Stimulated activated CD8-positive, alpha-beta memory T cell treated with anti-CD3 and anti-CD28 coated beads, Interleukin-7, amount 100 ng/mL, for 48 hours (primary cell): ENCODE measurements at regions not wholly inside any gene's neighbourhood (a gene's known extent, or its start where the extent isn't known, plus 50 kb on each side); places are given as distances from the start of the nearest gene placed in this dataset.
"Not testable (repeated sequence)": the region's sequence is repeated elsewhere in the genome, so short reads cannot be mapped to it uniquely, and the experiment has no call there.

Source experiments
- DNase-seq, 2 donors: peaks; one replicate each; pipeline ENCODE4 v3.0.0-alpha.2; 2020; ENCODE audit warnings: low read depth in 1 of 2; ENCODE audit errors: extremely low read depth in 1 of 2

DNA sequence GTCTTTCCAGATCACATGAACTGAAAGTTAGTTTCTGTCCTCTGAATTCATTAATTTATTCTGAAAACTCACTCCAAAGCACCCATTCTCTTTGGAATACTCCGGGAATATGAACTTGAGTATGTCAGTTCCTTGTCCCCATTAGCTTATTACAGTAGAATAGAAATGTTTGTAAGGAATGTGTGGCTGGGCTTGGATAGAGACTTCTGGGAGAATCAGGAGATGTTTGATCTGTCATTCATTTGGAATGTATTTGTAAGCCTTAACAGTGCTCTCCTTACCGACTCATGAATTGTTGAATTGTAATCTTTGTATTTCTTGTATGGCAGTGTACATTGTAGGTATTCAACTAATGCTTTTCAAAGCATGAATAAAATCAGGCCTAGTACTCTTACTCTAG, 548.4 kb downstream of the LRRC70 start:
- DNase-seq: no peak

DNA sequence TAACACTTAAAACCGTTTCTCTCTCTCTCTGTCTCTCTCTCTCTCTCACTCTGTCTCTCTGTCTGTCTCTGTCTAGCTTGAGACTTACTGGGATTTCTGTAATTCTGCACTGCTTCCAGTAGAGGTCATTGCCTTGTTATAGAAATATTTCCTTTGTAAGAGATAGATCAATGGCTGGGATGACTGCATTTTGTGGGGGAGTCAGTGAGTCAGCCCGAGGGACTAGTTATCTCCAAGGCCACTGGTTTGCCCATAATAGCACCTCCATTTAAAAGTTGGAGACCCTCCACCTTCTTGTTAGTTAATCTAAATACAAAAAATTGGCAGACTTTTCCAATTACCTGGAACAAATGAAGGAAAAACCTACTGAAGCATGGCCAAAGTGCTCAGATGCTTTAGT, 547.2 kb downstream of the LRRC70 start:
- DNase-seq: no peak

DNA sequence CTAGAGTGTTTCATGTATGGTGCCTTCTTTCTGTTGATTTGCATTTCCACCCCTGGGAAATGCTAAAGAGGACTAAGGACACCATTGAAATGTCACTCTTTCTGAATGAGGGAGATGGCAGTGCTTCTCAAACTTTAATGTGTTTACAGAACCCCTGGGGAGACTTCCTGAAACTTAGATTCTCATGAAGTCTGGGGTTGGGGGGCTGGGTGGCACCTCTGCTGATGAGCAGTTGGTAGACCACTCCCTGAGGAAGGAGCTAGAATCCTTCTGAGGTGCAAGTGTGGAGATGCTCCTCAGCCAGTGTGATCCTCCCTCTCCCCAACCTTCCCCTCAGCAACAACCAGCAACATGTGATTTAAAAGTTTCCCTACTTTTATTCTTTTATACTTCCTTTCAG, 546.8 kb downstream of the LRRC70 start:
- DNase-seq: no peak

DNA sequence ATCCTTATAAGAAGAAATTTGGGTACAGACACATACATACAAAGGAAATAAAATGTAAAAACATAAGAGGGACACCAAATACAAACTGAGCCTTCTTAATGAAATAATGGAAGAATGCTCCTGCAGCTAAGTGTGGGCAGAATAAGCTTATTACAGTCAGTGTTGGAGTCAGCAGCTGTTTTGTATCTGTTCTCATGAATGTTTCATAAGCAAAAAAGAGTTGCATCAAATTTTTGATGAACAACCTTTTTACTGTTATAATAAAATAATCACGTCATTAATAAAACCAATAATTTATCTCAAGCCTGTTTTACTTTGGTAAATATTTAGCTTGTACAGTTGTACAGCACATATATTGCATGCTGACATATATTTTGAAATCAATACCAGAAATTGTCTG, 545.6 kb downstream of the LRRC70 start:
- no peak for DNase-seq

DNA sequence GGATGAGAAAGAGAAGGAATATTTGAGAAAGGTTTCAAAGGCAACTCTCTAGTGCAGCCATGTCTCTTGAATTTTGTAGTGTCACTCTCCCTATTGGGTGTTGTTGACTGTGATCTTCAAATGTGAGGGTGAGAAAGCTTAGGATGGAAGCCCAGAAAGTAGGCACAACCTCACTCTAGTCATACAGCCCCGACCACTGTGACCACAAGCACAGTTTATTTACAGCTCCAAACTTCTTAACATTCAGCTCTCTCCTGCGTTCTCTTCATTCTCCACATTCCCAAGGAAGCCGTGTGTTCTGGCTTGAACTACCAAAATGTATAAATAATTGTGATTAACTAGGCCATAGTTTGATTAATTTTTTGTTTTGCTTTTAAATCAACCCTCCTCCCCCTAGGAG, 542.9 kb downstream of the LRRC70 start:
- no peak for DNase-seq

DNA sequence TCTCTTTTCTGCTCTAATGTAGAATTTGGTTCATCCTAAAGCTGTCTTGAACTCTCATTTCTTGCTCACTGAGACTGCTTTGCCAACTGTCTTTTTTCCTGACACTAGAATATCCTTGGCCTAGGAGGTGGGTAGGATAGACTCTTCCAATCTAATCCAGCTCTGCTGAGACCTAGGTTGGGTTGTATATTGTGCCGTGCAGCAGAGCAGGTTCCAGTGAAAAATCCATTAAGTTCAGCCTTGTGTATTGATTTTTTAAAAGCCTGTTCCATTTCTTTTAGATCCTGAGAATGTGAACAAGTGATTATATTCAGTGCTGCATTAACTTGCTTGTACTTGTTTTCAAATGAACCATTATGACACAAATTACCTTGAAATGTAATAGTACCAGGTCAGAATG, 539.6 kb downstream of the LRRC70 start:
- DNase-seq: no peak

DNA sequence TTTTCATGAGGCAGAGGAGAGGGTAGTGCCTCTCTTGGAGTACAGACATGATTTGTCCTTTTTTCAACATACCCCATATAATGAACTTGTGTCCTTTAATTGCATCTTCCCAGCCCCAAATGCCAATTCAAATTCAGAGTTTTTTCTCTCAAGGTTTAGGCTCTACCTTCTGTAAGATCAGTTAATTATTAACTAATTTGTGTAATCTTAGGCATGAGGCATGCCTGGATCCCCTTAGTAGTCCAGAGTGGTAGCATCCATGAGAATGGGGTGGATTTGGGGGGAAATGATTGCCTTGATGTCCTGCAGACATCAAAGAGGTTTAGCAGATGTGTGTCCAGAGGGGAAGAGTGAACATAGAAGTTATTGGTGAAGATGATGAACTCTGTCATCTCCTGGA, 533.3 kb downstream of the LRRC70 start:
- DNase-seq: no peak

DNA sequence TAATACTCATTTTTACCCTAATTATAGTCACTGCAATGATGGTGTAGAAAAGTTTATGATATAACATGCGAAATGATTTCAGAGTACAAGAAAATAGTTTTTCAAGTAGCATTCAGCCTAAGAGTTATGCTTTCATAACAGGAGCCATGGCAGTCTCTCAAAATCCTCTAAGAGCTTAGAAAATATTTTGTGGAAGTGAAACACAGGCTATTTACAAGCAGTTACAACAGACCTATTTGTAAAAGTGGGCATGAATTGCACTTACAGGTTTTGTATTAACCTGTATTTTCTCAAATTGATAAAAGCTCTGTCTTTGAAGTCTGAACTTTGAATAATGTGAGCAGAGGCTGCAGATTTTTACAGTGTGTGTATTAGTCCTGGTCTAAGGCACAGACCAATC, 523.3 kb downstream of the LRRC70 start:
- no peak for DNase-seq

DNA sequence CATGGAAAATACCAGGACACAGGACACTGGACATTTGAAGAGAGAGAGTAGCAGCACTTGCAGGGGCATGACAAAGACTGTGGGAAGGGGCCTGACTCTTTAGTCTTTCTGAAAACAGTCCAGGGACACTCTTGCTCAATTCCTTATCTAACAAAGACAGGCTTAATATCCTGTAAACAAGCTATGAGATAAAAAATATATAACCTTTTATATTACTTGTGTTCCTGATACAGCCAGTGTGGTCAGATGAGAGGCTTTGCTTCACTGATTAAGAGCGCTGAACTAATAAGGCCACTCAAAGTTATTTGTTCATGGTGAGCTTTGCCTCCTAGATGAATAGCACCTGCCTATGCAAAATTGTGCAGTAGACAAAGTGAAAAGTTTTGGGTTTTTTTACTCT, 518.7 kb downstream of the LRRC70 start:
- DNase-seq: no peak

DNA sequence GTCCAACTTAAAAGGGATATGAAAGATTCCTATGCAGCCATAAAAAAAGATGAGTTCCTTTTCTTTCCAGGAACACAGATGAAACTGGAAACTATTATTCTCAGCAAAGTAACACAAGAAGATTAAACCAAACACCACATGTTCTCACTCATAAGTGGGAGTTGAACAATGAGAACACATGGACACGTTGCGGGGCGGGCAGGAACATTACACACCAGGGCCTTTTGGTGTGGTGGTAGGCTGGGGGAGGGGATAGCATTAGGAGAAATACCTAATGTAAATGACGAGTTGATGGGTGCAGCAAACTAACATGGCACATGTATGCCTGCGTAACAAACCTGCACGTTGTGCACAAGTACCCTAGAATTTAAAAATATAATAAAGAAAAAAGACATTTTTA, 516.1 kb downstream of the LRRC70 start:
- DNase-seq: no peak

DNA sequence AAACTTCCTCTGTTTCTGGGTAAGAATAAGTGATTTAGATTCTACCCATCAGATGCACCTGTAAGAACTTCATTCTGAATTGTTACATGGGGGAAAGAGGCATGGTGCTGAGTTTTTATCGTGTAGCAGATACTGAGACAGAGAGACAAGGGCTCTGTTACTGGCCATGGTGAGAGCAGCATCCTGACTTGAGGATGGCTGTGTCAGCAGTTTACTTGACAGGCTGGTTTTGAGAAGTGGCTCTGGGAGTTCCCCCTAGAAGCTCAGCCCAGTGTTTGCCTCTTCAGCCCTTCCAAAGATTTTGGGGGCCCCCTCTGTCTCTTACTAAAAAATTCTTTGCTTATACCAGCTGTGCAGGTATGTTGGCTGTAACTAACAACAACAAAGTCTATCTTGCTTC, 510.5 kb downstream of the LRRC70 start:
- no peak for DNase-seq

DNA sequence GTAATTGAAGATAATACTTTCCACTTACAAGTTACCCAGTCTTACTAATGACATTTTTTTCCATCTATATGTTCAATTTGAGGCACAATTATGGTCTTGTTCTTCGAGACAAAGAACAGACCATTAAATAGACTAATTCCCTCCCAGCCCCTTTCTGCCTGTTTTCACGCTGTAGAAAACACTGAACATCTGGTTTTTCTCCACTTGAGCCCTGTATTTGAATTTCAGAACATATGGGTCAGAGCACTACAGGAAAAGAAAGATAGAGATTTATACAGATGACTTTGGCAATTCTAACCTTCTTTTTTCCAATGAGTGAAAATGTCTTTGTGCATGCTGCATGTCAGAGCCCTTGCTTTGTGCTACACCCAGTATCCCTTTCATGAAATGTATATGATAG, 506.9 kb downstream of the LRRC70 start:
- DNase-seq: no peak

DNA sequence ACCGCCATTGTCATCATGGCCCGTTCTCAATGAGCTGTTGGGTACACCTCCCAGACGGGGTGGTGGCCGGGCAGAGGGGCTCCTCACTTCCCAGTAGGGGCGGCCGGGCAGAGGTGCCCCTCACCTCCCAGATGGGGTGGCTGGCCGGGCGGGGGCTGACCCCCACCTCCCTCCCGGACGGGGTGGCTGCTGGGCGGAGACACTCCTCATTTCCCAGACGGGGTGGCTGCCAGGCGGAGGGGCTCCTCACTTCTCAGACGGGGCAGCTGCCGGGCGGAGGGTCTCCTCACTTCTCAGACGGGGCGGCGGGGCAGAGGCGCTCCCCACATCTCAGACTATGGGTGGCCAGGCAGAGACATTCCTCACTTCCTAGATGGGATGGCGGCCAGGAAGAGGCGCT, 505.1 kb downstream of the LRRC70 start:
- DNase-seq: not testable (repeated sequence)

DNA sequence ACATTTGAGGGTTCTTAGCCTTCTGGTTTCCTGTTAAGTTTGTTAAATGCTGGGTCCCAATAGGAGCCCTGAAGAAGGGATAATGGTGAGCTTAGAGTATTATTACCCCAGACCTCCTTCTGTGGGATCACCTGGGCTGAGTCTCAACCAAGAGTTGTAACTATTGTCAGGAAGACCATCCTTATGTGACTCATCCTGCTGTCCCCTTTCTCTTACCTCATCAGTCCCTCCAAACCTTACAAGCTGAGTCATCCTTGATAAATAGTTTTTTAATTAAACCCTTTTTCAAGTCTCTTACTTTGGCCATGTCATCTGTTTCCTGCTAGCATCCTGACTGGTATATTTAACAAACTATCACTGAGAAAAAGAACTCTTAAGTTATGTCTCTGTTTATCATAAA, 502.8 kb downstream of the LRRC70 start:
- DNase-seq: no peak

DNA sequence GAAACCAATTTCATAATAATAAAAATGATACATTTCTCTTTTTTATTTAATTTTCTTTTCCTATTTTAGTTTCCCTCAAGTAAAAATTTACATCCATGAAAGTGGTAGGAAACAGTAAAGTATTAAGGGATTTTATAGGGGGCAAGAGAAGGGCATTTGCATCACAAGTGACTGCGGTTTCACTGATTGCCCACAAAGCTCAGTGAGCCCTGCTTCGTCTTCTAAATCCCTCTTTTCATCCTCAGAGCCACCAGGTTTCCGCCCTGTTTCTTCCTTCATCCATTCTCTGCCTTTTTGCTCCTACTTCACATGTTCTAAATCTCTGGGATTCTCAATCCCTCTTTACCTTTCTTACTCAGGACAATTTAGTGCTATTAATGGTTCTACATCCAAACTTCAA, 491.4 kb downstream of the LRRC70 start:
- DNase-seq: no peak

DNA sequence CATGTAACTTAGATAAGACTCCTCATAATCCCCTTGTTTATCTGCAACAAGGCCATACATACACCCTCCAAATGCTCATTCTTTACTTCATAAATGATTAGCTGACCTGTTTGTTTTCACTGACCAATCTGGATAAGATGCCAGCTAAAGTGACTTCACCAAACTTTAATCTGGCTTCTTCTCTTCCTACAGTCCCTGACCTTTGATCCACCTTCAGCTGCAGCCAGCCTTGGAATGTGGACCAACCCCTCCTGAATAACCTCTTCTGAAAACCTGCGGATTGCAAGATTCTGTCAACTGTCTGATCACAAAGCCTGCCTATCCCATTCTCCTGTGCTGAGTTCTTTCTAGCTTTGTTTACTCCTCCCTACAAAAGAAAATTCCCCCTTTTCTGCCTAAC, 476.8 kb downstream of the LRRC70 start:
- no peak for DNase-seq

DNA sequence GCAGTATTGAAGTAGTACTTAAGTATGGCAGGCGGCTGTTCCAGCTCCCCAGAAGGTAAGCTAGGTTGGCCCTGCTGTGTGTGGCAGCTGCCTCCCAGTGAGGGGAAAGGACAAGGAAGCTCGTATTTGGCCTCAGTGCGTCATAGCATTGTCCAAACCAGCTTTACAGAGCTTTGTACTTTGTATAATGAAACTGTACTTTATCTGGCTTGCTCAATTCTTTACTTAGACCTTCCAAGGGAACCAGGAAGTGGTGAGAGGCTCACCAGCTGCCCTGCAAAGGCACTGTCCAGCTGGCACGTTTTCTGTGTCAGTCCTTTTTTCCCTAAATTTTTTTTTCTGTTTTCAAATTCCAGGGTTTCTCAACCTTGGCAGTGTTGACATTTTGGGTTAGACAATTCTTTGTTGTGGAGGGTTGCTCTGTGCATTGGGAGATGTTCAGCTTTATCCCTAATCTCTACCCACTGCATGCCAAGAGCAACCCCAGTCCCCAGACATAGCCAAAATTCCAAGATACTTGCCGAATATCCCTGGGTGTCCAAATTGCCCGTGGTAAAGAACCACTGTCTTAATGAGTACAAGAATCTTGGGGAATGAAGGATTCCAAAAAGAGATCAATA, 474.5 kb downstream of the LRRC70 start:
- no peak for DNase-seq

DNA sequence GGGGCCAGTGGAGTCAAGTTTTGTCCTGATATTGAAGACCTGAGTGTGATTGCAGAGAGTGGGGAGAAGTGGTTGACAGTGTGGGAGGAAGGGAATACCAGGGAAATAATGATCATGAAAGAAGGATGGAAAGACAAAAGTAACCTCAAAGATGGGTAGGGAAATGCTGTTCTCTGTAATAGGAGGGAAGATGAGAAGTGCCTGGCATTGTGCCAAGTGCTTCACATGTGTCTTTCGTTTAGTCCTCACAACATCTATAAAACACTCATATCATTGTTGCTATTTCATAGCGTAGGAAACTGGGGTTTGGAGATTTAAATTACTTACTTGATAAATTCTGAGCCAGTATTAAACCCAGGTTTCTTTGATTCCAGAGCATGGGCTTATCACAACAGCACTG, 472.3 kb downstream of the LRRC70 start:
- no peak for DNase-seq

DNA sequence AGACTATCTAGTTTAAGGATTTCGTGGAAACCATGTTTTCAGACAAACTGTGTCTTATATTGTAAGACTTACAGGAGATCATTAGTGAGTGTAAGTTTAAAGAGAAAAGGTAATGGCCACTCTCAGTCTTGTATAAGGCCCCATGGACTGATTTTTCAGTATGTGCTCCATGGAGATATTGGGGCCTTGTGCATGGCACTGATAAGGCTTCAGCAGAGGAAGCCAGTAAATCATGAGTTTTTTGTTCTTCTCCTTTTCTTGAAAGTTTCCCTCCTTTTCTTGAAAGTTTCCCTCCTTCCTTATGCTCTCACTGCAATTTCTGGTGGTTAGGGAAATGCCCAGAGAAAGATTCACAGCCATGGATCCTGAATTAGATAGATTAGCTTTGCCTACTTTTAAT, 471.3 kb downstream of the LRRC70 start:
- no peak for DNase-seq

DNA sequence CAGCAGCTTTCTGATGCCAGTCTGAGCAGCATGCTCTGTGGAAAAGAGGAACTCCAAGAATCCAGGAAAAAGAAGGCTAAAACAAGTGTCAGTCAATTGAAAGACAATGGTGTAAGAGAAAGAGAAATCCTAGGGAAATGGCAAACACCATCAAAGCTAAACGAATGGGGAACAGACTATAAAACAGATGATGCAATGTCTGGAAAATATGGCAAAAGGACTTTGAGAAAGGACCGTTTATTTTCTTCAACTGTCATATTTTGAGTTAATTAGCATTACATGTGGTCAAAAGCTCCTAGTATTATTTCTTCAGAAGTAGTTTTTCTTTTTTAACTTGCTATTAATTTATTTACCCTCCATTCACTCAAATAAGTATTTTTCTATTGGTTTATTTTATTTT, 465.2 kb downstream of the LRRC70 start:
- no peak for DNase-seq

DNA sequence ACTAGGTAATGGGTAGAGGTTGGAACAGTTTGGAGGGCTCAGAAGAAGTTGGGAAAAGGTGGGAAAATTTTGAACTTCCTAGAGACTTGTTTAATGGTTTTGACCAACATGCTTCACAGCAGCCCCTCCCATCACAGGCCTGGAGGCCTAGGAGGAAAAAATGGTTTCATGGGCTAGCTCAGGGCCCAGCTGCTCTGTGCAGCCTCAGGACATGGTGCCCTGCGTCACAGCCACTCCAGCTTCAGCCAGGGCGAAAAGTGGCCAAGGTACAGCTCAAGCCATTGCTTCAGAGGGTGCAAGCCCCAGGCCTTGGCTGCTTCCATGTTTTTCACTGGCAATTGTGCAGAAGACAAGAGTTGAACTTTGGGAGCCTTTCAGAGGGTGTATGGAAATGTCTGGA, 453.7 kb downstream of the LRRC70 start:
- no peak for DNase-seq

DNA sequence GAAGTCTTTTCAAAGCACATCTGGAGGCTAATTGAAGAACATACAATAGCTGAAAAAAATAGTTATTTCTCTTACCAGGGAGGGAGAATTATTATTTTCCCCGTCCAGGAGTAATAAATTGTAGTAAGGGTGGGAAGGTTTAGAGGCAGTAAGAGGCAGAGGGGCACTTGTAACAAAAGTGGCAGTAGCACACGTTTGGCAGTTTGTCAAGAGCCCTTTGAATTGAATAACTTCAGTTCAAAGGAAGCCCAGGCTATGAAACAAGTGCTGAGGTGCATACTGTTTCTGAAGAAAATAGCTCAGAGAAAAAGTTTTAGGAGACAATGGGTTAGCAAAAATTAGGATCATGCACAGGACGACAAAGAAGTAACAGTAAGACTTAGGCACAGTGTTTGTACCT, 451.3 kb downstream of the LRRC70 start:
- DNase-seq: no peak

DNA sequence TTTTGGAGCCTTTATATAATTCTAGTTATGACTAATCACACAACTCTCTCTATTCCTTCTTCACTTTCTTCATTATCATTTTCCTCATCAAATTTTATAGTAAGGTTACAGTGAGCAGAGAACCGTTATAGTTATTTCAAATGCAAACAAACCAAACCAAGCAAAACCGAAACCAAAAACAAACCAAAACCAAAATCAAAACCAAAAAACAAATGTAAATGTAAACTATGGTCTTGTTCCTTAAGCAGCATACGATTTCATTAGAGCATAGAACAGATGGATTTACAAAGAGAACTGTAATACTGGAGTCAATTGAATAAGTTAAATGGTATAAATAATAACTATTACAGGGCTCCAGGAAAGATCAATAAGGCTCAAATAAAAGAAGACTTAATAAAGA, 447.1 kb downstream of the LRRC70 start:
- DNase-seq: no peak

DNA sequence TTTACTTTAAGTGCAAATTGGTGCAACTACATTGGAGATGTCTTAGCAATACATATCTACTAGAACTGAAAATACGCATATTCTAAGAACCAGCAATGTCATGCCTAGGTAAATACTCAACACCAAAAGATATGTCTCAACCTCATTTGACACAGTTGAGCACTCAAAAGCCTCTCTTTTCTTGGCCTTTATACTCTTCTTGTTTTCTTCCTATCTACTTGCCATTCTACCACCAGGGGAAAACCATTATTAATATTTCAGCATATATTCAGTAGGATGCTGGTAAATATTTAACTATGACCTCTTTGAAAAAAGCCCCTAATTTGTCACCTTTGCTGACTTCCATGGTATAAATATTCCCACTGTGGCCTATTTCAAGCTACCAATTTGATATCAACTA, 443.8 kb downstream of the LRRC70 start:
- no peak for DNase-seq
